Stimulated activated CD4-positive, alpha-beta T cell treated with anti-CD3 and anti-CD28 coated beads, Interleukin-2, amount 100 ng/mL, for 4 hours (primary cell): ENCODE measurements at regions not wholly inside any gene's neighbourhood (a gene's known extent, or its start where the extent isn't known, plus 50 kb on each side); places are given as distances from the start of the nearest gene placed in this dataset.
"Not testable (repeated sequence)": the region's sequence is repeated elsewhere in the genome, so short reads cannot be mapped to it uniquely, and the experiment has no call there.

Experiments used
- DNase-seq: peaks from one replicate; pipeline ENCODE4 v3.0.0-alpha.2; 2020; ENCODE audit warnings: low read depth

DNA sequence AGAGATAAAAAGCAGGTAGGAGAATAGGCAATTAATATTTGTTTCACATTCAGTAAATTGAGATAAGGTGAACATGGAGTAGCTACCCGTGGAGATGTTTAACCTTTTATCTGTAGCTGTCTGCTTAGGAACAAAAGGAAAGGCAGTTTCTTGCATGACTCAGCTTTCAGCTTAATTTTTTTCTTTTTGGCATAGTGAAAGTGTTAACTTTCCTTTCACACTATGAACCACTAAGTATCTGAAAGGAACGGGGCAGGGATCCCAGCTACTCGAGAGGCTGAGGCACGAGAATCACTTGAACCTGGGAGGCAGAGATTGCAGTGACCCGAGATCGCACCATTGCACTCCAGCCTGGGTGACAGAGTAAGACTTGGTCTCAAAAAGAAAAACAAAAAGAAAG lies 176.0 kb downstream of the LACC1 start:
- not testable (repeated sequence) for DNase-seq

DNA sequence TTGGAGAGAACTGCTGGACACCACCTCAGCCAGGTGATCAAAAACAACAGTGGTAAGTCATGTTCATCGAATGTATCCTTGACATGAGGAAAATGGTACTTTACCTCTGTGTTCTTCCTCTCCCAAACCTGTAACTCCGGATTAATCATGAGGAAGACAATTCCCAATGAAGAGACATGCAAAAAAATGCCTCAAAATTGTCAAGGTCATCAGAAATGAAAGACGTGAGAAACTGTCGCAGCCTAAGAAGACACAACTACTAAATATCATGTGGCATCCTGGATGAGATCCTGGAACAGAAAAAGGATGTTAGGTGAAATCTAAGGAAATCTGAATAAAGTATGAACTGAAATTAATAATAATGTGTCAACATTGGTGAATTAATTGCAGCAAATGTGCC lies 178.4 kb downstream of the LACC1 start:
- no peak for DNase-seq

DNA sequence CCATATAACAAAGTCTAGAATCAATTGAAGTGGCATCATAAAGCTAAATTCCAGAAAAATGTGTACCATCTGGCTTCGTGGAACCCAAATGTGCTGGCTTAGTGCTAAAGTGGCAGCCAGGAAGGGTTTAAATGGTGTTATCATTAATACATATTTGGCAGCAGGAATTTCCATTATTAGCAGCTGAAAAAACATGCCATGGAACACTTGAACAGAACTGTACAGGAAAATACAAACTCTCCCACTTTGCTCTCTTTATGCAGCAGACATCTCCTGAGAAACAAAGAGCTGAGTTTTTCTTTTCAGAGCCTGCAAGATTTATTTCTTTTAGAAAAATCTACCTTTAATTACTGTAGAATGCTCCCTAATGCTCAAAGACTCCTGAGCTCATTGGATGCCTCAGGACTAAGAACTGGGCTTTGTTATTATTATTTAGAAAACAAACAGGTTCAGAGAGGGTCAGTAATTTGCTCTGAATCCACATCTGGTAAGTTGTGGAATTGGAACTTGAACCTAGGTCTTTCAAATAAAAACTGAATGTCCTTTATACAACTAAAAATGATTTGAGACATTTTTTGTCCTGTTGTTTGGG lies 179.0 kb downstream of the LACC1 start:
- no peak for DNase-seq

DNA sequence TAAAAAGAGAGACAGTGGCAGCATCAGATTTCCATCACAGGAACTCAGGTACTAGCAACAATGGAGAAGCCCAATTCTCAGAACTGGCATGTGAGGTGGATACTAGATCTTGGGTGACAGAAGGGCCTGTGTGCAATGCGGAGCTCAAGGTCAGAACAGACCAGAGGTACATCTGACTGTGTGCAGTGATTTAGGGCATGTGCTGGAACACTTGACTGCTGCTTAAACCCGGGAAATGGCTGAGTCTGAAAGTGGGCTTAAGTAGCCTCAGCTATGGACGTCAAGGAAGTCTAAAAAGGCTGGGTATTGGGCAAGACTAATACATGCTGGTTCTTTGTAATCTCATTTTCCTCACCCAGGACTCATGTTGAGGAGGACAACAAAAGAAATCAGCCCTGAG lies 182.2 kb downstream of the LACC1 start:
- no peak for DNase-seq

DNA sequence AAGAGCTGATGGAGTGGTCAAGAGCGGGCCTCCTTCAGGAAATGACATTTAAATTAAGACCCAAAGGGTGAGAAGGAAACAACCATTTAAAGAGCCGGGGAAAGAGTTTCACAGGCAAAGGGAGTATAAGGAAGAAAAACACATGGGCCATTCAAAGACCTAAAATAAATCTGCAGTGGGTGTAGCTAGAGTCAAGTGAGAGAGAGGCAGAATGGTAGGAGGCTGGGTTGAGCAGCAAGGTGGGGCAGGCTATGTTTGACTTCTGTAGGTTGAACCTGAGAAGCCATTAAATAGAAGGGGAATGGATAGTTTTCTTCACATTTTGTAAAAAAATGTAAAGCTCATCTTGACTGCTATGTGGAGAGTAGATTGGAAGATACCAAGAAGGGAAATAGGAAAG lies 183.8 kb downstream of the LACC1 start:
- no peak for DNase-seq

DNA sequence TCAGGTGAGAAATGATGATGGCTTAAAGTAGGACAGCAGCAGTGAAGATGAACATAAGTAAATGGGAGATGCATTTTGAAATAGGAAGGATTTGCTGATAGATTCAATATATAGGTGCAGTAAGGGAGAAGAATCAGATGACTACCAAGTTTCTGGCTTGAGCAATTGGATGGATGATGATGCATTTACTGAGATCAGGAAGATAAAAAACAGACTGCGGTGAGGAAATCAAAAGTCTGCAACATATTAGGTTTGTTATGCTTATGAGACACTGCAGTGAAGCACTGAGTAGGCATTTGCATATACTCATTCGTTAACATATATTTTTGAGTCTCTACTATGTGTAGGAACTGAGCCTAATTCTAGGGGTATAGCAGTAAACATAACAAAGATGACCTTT lies 184.2 kb downstream of the LACC1 start:
- DNase-seq: no peak

DNA sequence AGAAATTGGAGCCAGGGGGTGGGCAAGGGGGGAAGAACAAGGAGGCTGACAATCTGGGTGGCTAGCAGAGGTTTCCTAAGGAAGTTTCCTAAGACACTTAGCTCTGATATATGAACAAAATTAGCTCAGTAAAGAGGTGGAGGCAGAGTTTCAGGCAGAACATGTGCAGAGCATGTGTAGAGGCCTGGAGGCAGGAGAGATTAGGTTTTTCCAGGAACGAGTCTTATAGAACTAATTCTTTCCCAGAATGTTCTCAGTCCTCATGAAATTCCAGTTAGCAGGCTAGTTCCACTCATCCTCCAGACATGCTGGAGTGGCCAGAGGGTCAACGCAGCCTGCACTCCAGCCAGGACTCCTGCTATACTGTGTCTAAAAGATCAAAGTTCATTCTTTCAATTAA lies 184.7 kb downstream of the LACC1 start:
- no peak for DNase-seq

DNA sequence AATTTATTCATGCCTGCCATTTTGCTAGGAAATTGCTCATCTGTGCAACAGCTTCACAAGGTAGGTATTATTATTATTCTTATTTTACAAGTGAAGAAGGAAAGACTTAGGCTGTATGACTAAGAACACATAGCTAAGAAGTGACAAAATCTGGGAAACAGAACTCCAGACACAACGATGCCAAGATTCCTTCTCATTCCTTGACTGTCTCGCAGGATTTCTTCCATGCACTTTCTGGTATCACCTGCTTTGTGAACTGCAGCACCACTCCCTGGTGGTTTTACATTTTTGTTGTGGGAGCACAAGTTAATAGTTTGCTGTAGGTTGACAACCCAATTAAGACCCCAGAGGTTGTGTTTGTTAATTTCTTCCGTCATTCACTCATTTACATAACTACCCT lies 188.5 kb downstream of the LACC1 start:
- no peak for DNase-seq

DNA sequence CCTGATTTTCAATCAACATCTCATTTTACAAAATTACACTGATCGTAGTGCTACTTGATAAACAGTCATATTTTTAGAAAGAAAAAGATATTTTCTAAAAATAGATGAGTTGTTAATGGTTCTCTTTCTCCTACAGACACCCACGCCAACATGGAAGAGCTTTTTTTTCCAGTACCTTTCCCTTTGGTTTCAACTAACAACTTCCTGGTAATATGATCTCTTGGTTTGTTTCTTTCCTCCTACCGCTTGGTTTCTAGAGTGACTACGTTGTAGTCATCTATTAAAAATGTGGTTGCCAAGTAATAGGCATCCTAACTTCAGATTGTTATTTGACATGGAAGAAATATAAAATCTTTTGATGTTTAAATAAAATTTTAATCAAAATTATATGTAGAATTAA lies 189.0 kb downstream of the LACC1 start:
- DNase-seq: no peak

DNA sequence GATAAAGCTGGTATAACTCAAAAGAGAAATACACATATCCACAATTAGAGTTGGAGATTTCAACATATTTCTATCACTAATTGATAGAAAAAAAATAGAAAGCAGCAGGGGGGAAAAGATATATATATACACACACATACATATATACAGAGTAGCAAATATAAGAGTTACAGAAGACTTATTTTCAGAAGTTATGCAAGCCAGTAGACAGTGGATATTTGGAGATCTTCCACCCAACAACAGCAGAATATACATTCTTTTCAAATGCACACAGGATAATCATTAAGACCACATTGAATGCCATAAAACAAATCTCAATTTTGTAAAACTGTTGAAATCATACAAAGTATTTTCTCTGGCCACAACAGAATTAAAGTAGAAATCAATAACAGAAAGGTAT lies 192.8 kb downstream of the LACC1 start:
- no peak for DNase-seq

DNA sequence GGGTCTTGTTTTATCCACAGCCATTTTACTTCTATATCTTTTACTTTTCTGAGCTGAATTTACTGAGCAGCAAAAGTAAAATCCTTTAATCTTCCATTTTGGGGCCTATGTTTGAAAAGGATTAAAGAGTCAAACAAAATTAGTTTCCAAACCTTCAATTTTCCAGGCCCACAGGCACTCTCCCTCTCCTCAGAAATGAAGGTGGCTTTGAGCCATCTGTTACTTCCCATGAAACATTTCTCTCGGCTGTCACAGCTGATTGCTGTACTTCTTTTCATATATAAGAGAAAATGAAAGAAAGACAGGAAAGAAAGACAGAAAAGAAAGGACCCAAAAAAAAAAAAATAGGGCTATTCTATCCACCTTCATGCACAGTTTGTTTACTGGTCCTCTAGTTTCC lies 194.9 kb downstream of the LACC1 start:
- no peak for DNase-seq

DNA sequence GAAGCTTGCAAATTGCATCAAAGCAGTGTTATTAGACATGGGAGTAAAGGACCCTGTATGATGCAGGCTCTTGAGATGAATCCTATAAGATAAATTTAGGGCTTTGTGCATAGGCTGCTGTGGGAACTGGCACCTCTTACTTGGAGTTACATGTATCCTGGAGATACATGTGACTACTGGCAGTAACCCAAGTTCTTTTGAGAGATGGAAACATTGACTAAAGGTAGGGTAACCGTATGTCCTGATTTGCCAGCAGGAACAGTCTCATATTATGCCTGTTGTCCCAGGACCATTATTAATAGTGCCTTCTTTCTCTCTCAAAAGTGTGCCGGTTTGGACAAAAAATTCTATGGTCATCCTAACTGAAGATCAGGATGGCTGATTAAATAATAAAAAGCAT lies 195.4 kb downstream of the LACC1 start:
- DNase-seq: no peak

DNA sequence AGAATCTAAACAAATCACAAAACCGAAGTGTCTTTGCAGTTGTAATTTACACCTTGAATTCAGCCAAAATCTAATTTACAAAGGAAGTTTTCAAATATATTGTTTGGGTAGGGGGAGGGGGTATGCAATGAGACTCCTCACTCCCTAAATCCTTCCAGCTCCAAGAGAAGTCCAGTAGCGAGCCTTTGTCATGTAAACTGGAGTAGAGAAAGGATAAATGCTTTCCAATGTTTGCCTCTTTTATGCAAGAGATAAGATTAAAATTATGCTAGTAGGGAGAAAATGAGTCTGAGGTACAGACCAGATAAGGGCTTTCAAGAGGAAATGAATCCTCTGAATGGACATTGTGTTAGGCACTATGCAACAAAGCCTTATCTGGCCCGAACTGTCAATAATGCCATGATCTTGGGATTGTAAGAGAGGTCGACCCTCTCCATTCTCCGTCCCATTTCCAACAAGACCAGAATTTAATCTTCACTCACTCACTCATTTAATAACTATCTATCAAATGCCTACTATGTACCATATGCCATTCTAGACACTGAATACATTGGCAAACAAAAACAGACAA lies 199.2 kb downstream of the LACC1 start:
- no peak for DNase-seq

DNA sequence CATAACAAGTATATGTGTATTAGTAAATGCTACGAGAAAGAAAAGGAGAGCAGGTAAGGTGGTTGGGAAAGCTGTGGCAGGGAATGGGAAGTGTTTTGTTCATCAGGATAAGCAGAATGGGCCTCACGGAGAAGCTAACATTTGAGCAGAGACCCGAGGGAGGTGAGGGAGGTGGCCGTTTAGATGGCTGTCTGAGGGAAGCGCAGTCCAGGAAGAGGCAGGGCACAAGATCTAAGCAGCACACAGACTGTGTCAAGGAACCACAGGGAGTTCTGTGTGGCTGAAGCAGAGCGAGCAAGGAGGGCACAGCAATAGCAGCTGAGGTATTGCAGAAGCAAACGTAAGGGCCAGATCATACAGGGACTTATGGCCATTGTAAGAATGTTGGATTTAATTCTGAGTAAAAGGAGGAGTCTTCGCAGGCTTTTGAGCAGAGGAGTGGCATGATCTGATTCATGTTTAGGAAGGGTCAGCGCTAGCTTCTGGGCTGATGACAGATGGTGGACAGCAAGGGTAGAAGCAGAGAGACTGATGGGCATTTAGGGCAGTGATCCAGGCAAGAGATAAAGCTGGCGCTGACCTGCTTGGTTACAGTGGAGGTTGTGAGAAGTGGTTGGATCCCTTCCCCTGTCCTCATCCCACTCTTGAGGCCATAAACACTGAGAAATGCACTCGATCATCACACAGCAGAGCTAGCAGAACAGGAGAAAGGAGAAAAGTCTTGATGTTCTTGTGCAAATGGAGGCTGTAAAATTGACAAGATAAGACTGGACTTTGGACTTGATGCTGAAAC lies 199.9 kb downstream of the LACC1 start:
- DNase-seq: no peak

DNA sequence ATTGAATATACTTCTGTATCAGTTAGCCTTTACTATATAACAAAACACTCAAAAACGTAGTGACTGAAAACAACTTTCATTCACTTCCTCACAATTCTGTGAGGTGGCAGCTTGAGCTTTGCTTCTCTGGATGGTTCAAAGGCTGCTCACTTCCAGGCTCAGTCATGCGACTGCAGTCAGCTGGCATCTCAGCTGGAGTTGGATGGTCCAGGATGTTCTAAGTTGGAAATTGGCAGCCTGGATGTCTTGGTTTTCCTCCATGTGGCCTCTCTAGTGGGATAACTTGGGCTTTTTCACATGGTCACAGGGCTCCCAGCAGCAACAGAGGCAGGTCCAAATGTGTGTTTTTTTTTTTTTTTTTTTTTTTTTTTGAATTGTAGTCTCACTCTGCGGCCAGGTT lies 204.4 kb downstream of the LACC1 start:
- no peak for DNase-seq

DNA sequence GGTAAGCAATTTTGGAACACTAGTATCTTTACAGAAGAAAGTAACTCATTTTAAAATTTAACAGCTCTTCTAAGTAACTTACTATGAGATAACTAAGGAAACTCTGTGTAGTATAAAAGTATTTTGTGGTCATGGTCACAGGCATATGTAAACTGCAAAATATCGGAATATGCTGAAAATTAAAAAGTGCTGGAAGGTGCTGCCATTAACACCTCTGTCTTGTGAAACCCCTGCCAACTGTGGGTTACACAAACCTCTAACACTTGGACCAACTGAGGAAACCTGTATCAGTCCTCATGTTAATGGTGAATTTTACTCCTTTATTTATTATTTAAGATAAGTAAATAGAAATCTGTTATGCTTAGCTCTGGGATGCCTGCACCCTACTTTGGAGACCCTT lies 206.7 kb downstream of the LACC1 start:
- DNase-seq: no peak

DNA sequence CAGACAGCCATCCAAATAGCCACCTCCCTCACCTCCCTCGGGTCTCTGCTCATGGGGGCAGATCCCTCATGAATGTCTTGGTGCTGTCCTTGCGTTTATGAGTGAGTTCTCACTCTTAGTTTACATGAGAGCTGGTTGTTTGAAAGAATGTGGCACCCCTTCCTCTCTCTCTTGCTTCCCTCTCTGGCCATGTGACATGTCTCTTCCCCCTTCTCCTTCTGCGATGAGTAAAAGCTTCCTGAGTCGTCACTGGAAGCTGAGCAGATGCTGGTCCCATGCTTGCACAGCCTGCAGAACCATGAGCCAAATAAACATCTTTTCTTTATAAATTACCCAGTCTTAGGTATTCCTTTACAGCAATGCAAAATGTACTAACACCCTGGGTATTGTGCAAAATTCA lies 208.7 kb downstream of the LACC1 start:
- no peak for DNase-seq

DNA sequence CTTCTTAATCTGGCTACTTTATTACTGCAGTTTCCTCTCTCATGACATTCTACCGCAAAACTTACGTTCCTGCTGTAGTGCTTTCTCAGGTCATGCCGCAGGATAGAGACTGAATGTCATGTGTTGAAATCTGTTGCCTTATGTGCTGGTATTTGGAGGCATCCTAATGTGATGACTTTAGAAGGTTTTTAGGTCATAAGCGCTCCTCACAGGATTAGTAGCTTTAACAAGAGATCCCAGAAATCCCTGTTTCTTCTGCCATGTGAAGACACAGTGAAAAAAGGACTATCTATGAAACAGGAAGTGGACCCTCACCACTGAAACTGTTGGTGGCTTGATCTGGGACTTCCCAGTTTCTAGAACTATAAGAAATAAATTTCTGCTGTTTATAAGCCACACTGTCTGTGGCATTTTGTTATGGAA lies 209.3 kb downstream of the LACC1 start:
- no peak for DNase-seq

DNA sequence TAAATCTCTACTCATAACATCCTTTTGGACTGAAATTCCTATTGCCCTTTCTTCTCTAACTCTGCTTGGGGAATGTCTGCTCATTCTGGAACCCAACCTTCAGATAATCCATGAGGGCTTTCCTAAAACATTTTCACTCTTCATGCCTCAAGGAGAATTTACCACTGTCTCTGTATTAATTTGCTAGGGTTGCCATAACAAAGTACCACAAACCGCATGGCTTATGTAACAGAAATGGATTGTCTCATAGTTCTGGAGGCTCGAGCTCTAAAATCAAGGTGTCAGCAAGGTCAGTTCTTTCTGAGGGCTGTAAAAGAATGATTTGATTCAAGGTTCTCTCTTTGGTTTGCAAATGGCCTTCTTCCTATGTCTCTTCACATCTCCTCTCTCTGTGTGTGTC lies 209.7 kb downstream of the LACC1 start:
- no peak for DNase-seq

DNA sequence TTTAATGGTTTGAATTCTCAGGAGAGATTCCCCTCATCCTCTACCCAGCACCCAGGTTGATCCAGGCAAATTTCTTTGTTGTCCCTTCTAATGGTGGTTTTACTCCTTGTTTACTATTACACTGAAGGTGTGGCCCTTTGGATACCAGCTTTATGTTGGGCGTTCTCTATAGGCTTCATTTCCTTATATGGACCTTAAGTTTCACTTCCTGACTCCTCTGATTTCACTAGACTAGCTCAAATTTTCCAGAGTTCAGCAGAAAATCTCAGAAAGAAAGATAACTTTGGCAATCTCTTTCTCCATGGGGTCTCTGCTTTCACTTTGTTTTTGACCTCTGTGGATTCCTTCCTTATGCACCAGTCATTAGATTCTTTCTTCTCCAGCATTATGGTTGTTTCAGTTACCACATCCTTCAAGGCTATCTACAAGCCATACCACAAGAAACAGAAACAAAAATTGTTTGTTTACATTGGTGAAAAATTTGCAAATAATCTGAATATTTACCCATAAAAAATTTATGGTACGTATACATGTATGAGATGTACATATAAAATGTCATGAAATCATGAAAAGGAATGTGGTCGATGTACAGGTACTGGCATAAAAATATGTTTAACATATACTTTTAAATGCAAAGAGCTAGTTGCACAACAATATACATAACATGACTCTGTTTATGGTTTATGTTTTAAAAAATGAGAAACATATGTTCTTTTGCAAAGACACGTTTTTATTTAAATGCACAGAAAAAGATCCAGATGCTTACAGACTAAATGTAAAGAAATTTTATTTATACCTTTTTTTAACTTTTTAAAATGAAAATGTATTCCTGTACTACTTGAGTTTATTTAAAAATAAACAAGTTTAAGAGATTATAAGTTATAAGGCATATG lies 212.6 kb downstream of the LACC1 start:
- no peak for DNase-seq

DNA sequence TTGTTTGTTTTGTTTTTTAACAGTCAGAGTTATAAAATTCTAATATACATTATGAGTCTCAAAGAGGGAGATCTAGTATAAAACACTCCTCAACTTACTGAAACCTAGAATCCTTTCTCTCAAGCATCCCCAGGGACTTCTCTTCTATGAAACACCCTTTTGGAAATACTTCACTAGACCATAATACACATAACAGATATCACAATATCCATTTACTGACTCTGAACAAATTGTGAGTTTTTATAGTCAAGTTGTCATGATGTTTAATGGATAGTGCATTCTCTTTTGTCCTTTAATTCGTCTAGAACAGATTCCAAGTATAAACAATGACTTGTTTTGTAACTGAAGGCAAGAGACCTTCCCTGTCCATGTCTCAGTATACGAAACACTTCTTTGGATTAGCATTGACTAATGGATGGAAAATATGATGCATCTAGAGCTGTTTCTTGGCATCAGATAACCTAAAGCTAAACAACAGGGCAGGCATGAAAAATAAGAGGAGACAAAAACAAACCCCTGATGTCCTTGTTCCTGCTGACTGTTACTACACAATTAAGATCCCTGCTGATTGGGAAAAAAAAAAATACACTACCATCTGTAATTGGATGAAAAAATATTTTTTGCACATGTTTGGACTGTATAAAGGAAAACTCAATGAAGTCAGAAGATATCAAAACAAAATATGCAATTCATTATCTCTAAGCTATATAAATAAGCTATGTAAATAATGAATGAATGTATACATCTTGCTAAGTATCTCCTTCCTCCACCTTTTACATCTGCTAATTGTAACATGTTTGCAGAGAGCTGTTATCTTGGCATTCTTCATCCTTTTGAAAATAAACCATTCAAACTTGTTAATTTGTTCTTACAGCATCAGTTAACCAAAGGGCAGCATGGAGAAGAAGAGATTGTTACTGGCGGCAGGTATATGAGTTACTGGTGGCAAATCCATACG lies 214.2 kb downstream of the LACC1 start:
- no peak for DNase-seq

DNA sequence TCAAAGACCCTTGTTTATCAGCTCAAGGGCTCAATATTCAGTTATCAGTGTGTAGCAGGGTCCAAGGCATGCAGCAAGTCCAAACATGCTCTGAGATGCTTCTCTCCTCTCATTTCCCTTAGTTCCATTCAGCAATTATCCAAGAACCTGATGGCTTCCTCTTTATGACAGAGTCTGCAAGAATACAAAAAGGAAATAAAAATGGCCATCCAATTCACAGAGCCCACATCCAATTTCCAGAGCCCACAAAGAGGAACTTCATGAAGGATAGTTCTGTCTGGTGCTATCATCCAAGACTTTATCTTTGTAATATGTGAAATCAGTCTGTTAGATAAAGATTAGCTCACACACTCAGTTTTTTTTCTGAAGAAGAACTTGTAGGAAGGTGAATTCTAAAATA lies 217.2 kb downstream of the LACC1 start:
- DNase-seq: no peak
